AG08396 (cell line): ENCODE measurements at regions not wholly inside any gene's neighbourhood (a gene's known extent, or its start where the extent isn't known, plus 50 kb on each side); places are given as distances from the start of the nearest gene placed in this dataset.
"Not testable (repeated sequence)": the region's sequence is repeated elsewhere in the genome, so short reads cannot be mapped to it uniquely, and the experiment has no call there.

Source experiments
- DNase-seq: peaks from one replicate; pipeline ENCODE4 v3.0.0; 2012; ENCODE audit warnings: low spot score, mixed read lengths

DNA sequence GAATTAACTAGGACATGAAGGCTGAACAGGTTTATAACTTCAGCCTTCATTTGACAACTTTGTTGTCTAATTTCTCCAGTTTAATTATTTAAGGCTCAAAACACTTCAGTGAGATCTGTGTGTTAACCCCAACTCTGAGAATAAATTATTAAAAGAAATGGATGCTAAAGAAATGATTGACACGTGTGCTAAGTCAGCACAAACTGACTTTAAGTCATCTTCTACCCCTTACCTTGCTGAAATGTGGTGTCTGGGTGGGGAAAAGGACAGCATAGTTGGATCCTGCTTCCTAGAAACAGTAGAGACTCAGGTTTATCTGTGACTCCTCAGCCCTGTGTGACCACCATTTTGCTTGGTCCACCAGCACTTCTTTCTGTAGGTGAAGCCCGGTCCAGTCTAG lies 324.8 kb upstream of the NPSR1 start:
- DNase-seq, result no peak

GRCh38 chr7:34333925-34334324 lies 324.1 kb upstream of the NPSR1 start:
- DNase-seq, result no peak

DNA sequence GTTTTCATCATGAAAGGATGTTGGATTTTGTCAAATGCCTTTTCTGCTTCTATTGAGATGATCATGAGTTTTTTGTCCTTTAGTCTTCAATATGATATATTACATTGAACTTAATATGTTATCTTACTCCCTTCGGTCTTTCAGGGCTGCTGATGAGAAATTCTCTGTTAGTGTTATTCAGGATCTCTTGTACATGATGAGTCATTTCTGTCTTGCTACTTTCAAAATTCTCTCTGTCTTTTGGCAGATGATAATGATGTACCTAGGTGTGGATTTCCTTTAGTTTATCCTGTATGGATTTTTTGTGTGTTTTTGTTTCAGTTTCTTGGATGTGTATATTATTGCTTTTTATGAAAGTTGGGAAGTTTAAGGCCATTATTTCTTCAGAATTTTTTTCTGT lies 320.9 kb upstream of the NPSR1 start:
- no peak for DNase-seq

DNA sequence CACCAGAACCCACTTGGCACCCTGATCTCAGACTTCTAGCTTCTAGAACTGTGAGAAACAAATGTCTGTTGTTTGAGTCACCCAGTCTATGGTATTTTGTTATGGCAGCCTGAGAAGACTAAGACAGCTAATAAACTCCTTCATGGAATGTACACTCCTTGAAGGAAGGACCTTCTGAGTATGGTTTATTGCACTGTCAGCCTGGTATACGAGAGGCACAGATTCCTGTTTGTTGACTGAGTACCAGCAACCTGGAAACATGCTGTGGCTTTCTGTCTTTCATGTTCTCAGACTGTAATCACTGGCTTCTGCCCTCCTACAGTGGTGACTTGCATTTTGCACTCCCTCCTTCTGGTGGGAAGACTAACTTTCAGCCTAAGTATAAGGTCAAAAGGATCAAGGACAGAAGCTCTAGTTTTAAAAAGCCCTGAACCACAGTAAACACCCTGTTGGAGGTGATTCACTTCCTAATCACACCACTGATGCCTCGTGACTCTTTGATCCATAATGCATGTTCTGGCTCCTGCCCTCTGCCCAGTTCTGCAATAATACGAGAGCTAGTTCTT lies 319.0 kb upstream of the NPSR1 start:
- DNase-seq, result no peak

- DNase-seq, result no peak
Observed at GRCh38 chr7:34341326-34341725, 316.7 kb upstream of the NPSR1 start.

- no peak for DNase-seq
Observed at GRCh38 chr7:34342387-34342786, 315.6 kb upstream of the NPSR1 start.

DNA sequence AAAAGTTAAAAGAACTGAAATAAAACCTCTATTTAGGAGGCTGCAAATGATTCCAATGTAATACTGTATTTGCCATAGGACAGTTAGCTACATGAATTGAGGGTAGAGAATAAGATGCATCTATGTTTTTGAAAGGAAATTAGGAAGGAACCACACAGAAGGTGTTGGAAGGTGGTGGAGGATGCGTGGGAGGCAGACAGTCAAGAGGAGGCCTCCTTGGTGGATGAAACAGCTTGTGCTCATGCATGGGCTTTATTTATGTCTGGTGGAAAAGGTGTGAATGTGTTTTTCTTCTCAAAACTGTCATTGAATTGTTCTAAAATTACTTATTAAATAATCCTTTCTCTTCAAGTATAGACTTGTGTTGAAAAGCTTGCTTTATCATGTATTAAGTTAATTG lies 314.4 kb upstream of the NPSR1 start:
- no peak for DNase-seq

DNA sequence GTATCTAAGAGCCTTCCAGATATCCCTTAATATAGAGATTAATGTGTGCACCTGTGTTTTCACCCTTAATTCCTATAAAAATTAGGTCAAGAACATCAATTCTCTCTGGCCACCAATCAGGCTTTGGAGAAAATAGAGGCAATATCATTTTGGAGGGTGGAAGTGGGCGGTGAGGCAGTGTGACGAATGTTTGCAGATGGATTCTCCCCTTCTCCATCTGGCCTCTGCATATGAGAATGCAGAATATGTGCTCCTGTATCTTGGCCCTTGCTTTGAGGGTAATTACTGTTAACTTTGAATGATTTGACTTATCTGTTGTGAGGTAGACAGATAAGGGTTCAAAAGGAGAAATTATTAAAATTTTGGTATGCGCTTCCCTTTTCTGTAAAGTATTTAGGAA lies 304.0 kb upstream of the NPSR1 start:
- DNase-seq, result no peak

DNA sequence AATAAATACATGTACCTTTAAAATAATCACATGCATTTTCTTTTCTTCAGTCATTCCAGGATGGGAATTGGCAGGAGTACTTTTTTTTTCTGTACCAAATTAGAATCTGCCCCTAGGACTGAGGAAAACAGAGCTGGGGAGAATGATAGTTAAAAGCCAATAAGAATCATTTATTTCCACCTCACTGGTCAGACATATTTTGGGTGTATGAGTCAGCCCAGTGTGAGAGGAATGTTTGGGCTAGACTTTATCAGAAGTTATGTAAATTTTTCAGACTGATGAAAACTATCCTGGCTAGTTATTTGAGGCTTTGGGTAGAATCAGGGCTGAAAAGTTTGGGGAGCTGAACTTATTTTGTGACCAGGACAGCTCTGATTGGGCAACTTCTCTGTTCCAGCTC lies 303.1 kb upstream of the NPSR1 start:
- no peak for DNase-seq

DNA sequence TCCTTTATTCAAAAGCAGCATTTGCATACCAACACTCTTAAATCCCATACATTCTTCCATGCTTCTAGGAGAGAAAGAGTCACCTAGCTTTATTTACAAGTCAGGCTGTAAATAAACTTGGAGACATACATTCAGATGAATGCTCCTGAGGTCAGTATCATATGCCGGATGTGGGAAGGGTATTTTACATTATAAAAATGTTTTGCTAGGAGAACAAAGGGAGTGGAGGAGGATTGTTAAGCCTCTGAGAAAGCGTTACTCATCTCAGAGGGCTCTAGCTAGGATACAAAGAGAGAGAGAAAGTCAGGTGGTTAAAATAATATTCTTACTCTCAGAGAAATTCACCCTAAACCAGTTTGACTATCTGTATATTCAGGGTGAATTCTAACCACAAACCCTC lies 300.9 kb upstream of the NPSR1 start:
- DNase-seq, result no peak

DNA sequence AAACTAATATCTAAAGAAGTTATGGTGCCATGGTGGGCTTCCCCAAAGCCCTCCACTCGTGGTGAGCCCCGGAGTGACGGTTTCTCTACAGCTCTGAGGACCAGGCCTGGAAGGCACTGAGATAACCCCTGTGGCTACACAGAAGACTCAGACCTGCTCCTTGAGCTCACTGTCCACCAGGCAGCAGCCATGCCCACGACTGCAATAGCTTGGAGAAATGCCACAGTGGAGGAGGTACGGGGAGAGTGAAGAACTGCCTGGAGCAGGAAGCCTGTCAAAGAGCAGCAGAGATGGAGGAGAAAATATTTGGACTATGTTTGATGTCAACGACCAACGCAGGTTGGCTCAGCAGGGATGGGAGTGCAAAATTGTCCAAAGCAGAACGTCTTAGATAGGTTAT lies 300.1 kb upstream of the NPSR1 start:
- DNase-seq, result no peak

- not testable (repeated sequence) for DNase-seq
Observed at GRCh38 chr7:34358578-34358977, 299.4 kb upstream of the NPSR1 start.

GRCh38 chr7:34361663-34362250 lies 296.3 kb upstream of the NPSR1 start:
- no peak for DNase-seq

GRCh38 chr7:34362621-34363020 lies 295.4 kb upstream of the NPSR1 start:
- no peak for DNase-seq

GRCh38 chr7:34364130-34364529 lies 293.9 kb upstream of the NPSR1 start:
- DNase-seq, result no peak

GRCh38 chr7:34365011-34365410 lies 293.0 kb upstream of the NPSR1 start:
- no peak for DNase-seq

- DNase-seq, result no peak
Observed at GRCh38 chr7:34365611-34366010, 292.4 kb upstream of the NPSR1 start.

- DNase-seq, result no peak
Observed at GRCh38 chr7:34371922-34372321, 286.1 kb upstream of the NPSR1 start.

DNA sequence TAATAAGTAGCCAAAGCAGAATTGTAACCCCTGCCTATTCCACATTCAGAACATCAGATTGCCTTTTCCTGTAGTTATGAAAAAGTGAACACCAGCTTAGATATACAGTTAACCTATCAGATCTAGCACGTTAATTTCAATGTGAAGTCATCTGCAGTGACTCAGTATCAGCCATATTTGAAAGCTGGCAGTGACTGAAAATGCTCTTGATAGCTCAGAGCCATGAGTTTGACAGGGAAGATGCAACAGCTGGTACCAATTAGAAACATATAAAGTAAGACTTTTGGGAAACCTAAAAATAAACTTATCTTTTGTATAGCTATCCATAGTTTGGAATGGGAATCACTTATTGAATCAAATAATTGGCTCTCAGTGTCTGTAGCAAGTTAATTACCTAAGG lies 284.1 kb upstream of the NPSR1 start:
- DNase-seq, result no peak

DNA sequence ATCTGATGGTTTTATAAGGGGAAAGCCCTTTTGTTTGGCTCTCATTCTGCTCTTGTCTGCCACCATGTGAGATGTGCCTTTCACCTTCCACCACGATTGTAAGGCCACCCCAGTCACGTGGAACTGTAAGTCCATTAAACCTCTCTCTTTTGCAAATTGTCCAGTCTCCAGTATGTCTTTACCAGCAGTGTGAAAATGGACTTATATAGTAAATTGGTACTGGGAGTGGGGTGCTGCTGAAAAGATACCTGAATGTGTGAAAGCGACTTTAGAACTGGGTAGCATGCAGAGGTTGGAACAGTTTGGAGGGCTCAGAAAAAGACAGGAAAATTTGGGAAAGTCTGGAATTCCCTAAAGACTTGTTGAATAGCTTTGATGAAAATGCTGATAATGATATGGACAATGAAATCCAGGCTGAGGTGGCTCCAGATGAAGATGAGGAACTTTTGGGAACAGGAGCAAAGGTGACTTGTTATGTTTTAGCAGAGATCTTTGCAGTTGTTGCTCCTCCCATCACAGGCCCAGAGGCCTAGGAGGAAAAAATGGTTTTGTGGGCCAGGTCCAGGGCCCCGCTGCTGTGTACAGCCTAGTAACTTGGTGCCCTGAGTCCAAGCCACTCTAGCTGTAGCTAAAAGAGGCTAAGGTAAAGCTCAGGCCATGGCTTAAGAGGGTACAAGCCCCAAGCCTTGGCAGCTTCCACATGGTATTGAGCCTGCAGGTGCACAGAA lies 275.7 kb upstream of the NPSR1 start:
- no peak for DNase-seq

DNA sequence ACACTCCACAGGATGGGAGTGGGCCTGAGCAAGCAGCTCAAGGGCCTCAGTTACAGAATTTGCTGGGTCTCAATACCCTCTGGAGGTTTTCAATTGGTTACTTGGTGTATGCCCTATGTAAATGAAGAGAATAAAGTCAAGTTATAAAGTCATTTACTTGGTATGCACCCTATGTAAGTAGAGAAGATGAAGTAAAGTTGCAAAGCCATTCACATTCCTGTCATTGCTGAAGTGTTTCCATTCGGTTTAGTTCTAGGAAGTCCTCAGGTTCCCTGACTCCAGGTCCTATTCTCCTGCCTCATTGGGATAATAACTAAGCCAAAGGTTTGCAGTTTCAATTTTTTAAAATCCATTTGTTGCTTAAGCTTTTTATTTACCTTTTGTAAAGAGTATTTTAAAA lies 272.6 kb upstream of the NPSR1 start:
- no peak for DNase-seq

DNA sequence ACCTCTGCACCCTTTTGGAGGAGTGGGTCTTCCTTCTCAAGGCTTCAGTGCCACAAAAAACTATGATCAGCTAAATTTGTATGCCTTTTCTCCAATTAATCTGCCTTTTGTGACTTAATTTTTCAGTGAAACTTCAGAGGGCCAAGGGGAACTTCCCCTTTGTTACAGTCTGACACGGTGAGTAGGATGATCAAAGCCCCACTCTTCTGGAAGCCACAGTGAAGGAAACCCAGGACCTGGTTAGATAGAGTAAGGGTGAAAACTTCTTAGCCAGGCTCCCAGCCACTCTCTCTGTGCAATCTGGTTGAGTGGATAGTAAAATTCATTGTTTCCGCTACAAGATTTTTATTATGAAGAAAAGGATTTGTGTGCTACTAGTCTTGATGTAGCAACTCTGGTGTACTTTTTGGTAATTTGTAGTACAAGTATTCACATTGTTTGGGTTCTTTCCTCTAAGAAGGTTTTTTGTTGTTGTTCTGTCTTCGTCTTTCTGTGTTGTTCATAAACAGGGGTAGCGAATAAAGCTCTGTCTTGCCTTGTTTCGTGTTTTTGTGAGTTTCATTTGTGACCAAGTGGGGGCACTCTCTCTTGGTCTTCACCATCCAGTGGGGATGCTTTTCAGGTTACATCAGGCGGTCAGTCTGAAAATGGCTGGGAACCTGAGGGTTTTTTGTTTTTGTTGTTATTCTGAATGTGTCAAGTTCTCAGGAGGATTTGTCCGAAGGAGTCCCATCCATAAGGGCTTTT lies 268.5 kb upstream of the NPSR1 start:
- no peak for DNase-seq

DNA sequence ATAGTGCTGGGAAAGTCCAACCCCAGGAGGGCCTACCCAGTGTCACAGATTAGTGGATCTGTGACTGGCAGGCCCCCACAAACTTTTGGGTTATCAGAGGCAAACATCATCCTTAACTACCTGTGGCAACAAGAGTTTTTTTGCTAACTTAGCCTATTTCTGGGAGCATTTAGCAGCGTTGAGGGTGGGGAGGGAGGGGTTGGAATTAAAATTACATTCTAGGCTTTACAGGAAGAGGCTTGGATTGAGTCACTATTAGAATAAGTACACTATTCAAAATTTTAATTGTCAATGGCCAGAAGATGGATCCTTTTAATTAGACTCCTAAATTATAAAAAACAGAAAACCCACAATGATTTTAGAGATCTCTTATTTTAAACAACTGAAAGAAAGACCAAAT lies 267.9 kb upstream of the NPSR1 start:
- no peak for DNase-seq
